HG03196 (cell line): ENCODE measurements at regions not wholly inside any gene's neighbourhood (a gene's known extent, or its start where the extent isn't known, plus 50 kb on each side); places are given as distances from the start of the nearest gene placed in this dataset.

Experiments used
- ATAC-seq: cut with Tn5 transposase; IDR thresholded peaks from one replicate; pipeline ENCODE4 v1.9.1; 2021; ENCODE audit not compliant: unreplicated experiment

- ATAC-seq: no peak
These were observed 96.6 kb upstream of the POU2AF2 start for GRCh38 chr11:111148953-111149352.

DNA sequence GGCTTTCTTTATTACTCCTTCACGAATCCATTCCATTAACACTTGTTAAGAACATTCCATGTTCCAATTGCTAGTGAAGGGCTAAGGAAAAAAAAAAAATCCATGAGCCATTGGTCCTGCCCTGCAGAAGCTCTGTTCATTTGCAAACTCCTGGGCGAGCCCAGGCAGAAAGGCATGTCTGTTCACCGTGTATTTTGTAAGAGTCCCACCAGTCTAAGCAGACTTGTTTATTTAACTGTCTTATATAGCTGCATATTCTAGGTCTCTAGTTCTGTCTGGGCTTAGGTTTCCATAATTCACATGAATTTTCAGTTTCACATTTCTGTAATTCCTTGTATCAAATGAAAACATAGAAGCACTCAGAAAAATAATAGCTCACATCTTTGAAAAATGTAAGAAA is 97.4 kb upstream of the POU2AF2 start:
- ATAC-seq: no peak

DNA sequence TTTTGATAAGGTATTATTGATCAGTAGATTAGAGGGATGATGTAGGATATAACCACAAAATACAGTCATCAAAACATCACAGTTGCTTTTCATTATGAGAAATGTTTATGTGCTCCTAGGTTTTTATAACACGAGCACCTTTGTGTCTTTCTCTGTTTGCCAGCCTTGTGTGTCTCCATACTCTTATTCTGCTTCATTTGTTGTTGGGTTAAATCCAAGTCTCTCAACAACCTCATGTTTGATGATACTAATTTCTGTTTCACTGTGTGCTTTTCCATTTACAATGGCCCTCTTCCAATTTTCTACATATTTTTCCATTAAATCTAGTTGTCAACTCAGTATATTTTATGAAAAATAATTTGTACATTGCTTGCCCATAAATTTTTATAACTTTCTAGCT is 107.7 kb upstream of the POU2AF2 start:
- ATAC-seq: no peak

- no peak for ATAC-seq
These were observed 109.6 kb upstream of the POU2AF2 start for GRCh38 chr11:111135778-111136570.

DNA sequence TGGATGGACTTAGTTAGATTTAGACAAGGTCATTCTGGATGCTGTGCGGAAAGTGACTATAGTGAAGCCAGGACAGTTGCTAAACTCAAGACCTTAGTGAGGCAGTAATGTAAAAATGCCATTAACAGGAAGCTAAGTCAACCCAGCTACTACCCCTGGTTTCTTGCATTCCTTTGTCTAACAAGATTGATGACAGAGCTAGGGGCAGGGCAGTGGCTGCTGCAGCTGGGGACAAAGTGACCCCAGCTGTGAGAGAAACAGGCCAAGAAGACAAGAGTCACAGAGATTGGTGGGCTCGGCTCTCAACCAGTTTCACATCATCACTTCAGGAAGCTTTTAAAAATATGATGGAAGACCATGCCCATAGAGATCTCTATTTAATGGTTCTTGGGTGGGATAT is 110.4 kb upstream of the POU2AF2 start:
- ATAC-seq: no peak

DNA sequence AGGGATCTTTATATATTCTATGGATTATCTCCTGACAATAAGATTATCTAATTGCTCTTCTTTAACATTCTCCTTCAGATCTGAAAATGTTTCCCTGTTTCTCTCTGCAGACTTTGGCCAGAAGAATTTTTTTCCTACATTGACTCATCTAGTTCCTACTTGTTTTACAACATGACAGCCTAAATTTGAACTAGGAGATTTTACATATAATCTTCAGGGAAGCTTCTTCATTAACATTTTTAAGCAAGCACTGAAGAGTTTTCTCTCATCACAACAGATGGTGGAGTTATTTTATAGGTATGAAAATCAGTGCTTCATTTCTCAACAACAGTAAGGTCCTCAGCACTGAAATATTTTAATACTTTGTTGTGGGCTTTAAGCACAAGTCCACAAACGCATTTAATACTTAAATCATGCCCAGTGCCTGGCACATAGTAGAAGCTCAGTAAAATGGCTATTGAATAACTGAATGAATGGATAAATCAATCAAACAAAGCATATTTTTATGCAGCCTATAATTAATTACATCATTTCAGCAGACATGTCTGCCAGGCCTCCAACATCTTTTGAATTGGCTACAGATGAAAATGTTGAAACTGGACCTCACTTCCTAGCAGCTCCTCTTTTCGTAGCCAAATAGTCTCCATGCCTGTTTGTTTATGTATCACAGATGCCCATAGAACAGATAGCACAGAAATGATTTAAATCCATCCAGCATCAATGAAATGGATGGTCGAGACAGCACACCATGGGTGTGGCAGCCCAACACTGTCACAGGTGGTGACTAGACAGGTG is 117.3 kb upstream of the POU2AF2 start:
- no peak for ATAC-seq

GRCh38 chr11:111124724-111125123 is 120.8 kb upstream of the POU2AF2 start:
- no peak for ATAC-seq

DNA sequence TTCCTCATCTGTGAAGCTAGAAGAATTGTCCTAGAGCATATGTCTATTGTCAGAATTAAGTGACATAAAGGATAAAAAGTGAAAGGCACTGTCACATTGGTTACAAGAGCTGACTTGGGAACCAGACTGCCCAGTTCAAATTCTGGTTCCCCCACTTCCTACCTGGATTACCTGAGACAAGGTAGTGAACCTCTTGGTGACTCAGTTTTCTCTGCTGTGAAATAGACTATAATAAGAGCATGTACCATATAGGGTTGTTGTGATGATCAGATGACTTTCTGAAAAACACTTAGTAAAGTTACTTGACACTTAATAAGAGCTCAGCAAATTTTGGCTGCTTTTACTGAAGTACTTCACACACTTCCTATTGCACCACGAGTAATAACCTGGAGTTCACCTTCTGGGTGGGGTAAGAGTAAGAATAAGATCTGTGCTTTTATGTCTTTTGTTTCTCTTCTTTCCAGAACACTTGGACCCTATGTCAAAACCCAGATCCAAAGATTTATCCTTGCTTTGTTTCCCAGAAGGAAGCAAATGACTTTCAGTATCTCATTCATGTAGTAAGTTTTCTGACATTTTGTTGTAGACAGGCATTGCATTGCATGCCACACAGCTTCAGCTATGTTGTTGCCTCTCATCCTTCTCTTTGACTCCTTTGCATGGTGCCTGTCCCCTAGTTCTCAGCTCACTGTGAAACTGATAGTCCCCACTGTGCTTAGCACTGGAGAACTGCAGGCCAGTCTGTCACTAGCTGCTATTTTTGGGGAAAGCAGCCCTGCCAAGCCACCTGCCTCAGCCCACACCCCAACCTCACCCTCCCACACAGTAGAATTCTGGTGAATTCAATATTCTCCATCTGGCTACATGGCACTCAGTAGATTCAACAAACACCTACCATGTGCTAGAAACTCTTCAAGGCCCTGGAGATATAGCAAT is 121.8 kb upstream of the POU2AF2 start:
- no peak for ATAC-seq

DNA sequence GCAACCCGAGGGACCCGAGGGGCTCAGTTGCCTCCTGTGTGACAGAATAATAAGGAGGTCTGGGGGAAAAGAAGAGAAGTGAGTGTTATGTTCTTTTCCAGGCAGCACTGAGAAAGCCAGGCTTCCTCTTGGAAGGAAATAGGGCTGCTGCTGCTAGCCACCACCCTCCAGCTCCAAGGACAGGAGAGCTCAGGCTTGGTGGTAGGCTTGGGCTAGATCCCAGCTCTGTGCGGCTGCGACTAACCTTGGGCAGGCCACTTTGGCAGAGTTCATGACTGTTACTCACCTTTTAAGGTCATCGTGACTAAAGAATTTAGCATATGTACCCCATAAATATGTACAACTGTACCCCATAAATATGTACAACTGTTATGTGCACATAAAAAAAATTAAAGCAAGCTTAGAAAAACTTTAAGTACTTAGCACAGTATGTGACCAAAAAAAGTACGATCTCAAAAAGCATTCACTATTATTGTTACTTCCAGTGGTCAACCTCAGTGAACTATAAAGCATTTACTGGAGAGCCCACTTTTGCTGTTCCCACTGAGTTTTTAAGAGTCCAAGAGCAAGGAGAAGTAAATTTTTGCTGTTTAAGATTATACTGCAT is 124.7 kb upstream of the POU2AF2 start:
- no peak for ATAC-seq

DNA sequence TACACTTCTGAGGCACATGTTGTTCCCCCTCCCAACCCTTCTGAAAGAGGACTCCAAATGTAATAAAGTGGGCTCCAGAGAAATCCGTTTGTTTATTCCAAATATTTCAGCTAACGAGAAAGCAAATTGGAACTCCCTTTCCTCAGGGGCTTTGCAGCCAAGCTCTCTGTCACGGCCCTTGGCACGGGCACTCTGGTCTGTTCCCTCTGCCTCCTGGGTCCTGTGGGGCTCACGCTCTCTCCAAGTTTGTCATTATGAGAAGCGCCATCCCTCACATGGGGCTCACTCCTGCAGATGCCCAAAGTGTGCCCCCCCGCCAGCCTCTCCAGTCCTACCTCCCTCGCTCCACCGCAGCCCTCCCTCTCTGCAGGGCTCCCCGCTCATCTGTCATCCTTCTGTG is 125.4 kb upstream of the POU2AF2 start:
- ATAC-seq: no peak

DNA sequence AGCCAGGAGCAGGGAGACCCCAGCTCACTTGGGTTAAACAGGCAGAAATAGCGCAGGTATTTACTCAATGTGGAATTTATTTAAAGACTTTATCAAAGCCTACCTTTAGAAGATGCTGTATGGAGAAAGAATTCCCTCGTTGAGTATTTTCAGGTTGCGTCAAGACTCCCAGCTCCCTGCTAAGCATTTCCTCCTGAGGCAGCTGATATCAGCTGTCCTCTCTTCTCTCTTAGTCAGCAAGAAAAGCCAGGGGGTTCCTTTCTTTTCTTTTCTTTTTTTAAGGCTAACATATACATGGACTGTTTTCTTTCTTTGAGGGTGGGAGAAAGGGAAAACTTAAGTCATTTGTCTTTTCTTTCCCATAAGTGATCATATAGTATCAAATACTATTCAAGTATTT is 125.8 kb upstream of the POU2AF2 start:
- ATAC-seq: no peak

- ATAC-seq: no peak
These were observed 129.6 kb upstream of the POU2AF2 start for GRCh38 chr11:111115890-111116289.

GRCh38 chr11:111114091-111114490 is 131.4 kb upstream of the POU2AF2 start:
- ATAC-seq: no peak

- no peak for ATAC-seq
These were observed 132.9 kb upstream of the POU2AF2 start for GRCh38 chr11:111112614-111113013.

DNA sequence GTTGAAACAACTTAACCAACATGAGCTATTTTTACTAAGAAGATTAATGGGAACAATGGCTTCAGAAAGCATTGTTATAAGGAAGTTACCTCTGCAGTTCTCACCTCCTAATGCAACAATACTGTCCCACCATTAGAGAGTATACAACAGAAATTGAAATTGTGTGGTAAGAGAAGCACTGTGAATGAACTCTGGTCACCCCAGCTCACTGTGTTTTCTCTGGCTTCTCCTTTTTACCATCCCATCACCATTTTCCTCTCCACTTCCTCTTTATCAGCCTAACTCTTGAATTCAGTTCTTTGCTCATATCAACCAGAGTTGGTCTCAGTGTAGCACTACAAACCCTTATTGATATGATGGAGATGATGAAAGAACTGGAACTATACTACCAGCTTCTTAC is 138.0 kb upstream of the POU2AF2 start:
- ATAC-seq: no peak

- no peak for ATAC-seq
These were observed 138.9 kb upstream of the POU2AF2 start for GRCh38 chr11:111106641-111107040.

GRCh38 chr11:111105566-111105965 is 140.0 kb upstream of the POU2AF2 start:
- ATAC-seq: no peak

DNA sequence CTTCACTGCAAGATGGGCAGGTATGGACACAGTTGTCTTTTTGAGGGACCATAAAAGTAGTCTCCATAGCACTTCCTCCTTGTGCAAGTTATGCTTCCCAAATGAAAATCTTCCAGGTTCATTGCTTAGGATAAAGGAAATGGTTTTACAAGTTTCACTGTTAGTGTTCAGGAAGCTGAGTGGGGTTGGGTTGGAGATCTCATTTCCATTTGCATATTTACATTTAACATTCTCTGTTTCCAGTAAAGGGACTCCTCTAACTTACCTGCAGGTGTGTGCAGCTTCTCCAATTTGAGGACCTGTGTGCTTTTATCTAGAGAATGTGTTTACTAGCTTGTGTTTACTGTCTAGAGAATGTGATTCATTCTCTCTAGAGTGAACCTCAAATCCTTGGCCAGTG is 141.3 kb upstream of the POU2AF2 start:
- ATAC-seq: no peak

DNA sequence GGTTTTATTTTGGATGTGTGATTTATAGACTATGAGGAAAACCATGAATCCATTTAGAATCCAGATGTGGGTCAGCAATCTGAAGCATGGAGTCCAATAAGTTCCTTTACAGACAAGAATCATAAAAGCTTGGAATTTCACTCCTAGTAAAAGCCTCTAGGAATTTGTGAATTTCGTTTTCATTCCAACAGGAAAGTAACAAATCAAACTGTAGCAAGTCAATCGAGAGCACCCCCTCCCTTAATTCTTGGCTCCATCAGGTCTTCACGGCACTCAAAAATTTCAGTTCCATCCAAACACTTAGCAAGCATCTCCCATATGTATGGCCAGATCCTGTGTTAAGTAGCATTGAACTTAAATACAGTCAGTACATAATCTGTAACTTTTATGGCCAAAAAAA is 143.6 kb upstream of the POU2AF2 start:
- no peak for ATAC-seq

GRCh38 chr11:111099028-111099713 is 146.4 kb upstream of the POU2AF2 start:
- no peak for ATAC-seq
